ENCODE measurements at regions not wholly inside any gene's neighbourhood (a gene's known extent, or its start where the extent isn't known, plus 50 kb on each side); places are given as distances from the start of the nearest gene placed in this dataset.

DNA sequence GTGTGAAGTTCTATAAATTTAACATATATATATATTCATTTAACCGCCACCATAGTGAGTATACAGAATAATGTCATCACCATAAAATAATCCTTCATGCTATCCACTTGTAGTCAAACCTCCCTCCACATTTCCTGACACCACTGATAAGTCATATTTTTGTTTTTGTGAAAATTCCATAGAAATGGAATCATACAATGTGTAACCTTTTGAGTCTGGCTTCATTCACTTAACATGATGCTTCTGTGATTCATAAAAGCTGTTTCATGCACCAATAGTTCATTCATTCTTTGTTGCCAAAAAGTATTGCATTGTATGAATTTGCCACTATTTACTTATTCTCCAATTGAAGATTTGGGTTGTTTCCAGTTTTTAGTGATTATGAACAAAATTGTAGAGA is 497.5 kb upstream of the PCDH20 start:
- no peak for ATAC-seq
- no peak for TF ChIP-seq BACH2 (CRISPR knock-in tag; IDR thresholded peaks at IDR 0.05; ENCODE audit: borderline replicate concordance)
- TF ChIP-seq GLIS3 (CRISPR knock-in tag; IDR thresholded peaks at IDR 0.05) = no peak
- TF ChIP-seq TOX (CRISPR knock-in tag; IDR thresholded peaks at IDR 0.05; ENCODE audit: borderline replicate concordance) = no peak
- TF ChIP-seq ZC3H10 (CRISPR knock-in tag; IDR thresholded peaks at IDR 0.05) = no peak
- TF ChIP-seq RARB (CRISPR knock-in tag; IDR thresholded peaks at IDR 0.05) = no peak
- no peak for TF ChIP-seq SNAI2 (CRISPR knock-in tag; IDR thresholded peaks at IDR 0.05)
- TF ChIP-seq, protein P1, sequence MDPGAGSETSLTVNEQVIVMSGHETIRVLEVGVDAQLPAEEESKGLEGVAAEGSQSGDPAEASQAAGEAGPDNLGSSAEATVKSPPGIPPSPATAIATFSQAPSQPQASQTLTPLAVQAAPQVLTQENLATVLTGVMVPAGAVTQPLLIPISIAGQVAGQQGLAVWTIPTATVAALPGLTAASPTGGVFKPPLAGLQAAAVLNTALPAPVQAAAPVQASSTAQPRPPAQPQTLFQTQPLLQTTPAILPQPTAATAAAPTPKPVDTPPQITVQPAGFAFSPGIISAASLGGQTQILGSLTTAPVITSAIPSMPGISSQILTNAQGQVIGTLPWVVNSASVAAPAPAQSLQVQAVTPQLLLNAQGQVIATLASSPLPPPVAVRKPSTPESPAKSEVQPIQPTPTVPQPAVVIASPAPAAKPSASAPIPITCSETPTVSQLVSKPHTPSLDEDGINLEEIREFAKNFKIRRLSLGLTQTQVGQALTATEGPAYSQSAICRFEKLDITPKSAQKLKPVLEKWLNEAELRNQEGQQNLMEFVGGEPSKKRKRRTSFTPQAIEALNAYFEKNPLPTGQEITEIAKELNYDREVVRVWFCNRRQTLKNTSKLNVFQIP (CRISPR knock-in tag; IDR thresholded peaks at IDR 0.05; ENCODE audit: borderline replicate concordance, low read depth) = no peak
- TF ChIP-seq, protein P2, sequence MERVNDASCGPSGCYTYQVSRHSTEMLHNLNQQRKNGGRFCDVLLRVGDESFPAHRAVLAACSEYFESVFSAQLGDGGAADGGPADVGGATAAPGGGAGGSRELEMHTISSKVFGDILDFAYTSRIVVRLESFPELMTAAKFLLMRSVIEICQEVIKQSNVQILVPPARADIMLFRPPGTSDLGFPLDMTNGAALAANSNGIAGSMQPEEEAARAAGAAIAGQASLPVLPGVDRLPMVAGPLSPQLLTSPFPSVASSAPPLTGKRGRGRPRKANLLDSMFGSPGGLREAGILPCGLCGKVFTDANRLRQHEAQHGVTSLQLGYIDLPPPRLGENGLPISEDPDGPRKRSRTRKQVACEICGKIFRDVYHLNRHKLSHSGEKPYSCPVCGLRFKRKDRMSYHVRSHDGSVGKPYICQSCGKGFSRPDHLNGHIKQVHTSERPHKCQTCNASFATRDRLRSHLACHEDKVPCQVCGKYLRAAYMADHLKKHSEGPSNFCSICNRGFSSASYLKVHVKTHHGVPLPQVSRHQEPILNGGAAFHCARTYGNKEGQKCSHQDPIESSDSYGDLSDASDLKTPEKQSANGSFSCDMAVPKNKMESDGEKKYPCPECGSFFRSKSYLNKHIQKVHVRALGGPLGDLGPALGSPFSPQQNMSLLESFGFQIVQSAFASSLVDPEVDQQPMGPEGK (CRISPR knock-in tag; IDR thresholded peaks at IDR 0.05; ENCODE audit: borderline replicate concordance) = no peak
- TF ChIP-seq ZFP3 (CRISPR knock-in tag; IDR thresholded peaks at IDR 0.05) = no peak
- TF ChIP-seq TCF4 (CRISPR knock-in tag; IDR thresholded peaks at IDR 0.05; ENCODE audit: borderline replicate concordance) = no peak
- no peak for TF ChIP-seq ZNF70 (CRISPR knock-in tag; IDR thresholded peaks at IDR 0.05)
- TF ChIP-seq, protein P3, sequence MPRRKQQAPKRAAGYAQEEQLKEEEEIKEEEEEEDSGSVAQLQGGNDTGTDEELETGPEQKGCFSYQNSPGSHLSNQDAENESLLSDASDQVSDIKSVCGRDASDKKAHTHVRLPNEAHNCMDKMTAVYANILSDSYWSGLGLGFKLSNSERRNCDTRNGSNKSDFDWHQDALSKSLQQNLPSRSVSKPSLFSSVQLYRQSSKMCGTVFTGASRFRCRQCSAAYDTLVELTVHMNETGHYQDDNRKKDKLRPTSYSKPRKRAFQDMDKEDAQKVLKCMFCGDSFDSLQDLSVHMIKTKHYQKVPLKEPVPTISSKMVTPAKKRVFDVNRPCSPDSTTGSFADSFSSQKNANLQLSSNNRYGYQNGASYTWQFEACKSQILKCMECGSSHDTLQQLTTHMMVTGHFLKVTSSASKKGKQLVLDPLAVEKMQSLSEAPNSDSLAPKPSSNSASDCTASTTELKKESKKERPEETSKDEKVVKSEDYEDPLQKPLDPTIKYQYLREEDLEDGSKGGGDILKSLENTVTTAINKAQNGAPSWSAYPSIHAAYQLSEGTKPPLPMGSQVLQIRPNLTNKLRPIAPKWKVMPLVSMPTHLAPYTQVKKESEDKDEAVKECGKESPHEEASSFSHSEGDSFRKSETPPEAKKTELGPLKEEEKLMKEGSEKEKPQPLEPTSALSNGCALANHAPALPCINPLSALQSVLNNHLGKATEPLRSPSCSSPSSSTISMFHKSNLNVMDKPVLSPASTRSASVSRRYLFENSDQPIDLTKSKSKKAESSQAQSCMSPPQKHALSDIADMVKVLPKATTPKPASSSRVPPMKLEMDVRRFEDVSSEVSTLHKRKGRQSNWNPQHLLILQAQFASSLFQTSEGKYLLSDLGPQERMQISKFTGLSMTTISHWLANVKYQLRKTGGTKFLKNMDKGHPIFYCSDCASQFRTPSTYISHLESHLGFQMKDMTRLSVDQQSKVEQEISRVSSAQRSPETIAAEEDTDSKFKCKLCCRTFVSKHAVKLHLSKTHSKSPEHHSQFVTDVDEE (CRISPR knock-in tag; IDR thresholded peaks at IDR 0.05) = no peak
- no peak for TF ChIP-seq ISL1 (CRISPR knock-in tag; IDR thresholded peaks at IDR 0.05)

DNA sequence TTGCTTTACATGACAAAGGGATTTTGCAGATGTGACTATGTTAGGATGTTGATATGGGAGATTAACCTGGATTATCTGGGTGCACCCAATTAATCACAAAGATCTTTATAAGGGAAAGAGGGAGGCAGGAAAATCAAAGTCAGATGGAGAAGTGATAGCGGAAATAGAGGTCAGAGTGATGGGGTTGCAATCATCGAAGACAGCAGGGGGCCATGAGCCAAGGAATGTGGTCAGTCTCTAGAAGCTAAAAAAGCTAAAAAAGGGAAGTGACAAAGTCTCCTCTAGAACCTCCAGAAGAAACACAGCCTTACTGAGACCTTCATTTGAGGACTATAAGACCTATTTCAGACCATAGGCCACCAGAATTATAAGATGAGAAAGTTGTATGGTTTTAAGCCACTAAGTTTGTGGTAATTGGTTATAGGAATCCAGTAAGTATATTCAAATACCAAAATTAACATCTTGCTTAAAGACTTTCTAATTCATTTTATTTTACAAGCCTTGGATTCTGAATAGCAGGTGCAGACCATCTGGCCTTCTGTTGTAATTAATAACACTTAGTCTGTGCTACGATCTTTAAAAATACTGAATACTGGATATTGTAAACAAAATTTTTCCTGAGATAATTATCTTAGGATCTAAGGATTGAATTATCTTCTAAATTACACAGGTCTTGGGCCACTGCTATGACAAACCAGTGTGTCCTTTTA is 493.4 kb upstream of the PCDH20 start:
- no peak for ATAC-seq
- TF ChIP-seq BACH2 (CRISPR knock-in tag; IDR thresholded peaks at IDR 0.05; ENCODE audit: borderline replicate concordance) (no peak), ZC3H10 (CRISPR knock-in tag; IDR thresholded peaks at IDR 0.05) (no peak), ISL1 (CRISPR knock-in tag; IDR thresholded peaks at IDR 0.05) (no peak), RARB (CRISPR knock-in tag; IDR thresholded peaks at IDR 0.05) (no peak), ESRRG (CRISPR knock-in tag; IDR thresholded peaks at IDR 0.05) (no peak), PPARA (CRISPR knock-in tag; IDR thresholded peaks at IDR 0.05; ENCODE audit: borderline replicate concordance) (no peak), TCF4 (CRISPR knock-in tag; IDR thresholded peaks at IDR 0.05; ENCODE audit: borderline replicate concordance) (no peak), ARNTL (CRISPR knock-in tag; IDR thresholded peaks at IDR 0.05; ENCODE audit: borderline replicate concordance, low read depth) (no peak), CSDC2 (CRISPR knock-in tag; IDR thresholded peaks at IDR 0.05) (no peak), ZNF8 (CRISPR knock-in tag; IDR thresholded peaks at IDR 0.05) (no peak), OSR1 (CRISPR knock-in tag; IDR thresholded peaks at IDR 0.05) (no peak), TOX (CRISPR knock-in tag; IDR thresholded peaks at IDR 0.05; ENCODE audit: borderline replicate concordance) (no peak)
- TF ChIP-seq, protein P1 (CRISPR knock-in tag; IDR thresholded peaks at IDR 0.05; ENCODE audit: borderline replicate concordance, low read depth) = no peak
- TF ChIP-seq, protein P2 (CRISPR knock-in tag; IDR thresholded peaks at IDR 0.05; ENCODE audit: borderline replicate concordance) = no peak
- TF ChIP-seq, protein P4, sequence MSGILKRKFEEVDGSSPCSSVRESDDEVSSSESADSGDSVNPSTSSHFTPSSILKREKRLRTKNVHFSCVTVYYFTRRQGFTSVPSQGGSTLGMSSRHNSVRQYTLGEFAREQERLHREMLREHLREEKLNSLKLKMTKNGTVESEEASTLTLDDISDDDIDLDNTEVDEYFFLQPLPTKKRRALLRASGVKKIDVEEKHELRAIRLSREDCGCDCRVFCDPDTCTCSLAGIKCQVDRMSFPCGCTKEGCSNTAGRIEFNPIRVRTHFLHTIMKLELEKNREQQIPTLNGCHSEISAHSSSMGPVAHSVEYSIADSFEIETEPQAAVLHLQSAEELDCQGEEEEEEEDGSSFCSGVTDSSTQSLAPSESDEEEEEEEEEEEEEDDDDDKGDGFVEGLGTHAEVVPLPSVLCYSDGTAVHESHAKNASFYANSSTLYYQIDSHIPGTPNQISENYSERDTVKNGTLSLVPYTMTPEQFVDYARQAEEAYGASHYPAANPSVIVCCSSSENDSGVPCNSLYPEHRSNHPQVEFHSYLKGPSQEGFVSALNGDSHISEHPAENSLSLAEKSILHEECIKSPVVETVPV (CRISPR knock-in tag; IDR thresholded peaks at IDR 0.05) = no peak
